HCT116 (cell line): ENCODE measurements at regions not wholly inside any gene's neighbourhood (a gene's known extent, or its start where the extent isn't known, plus 50 kb on each side); places are given as distances from the start of the nearest gene placed in this dataset.
A peak's percentile ranks its signal among the peaks of the same experiment; 100 is the strongest.
"Not testable (repeated sequence)": the region's sequence is repeated elsewhere in the genome, so short reads cannot be mapped to it uniquely, and the experiment has no call there.

Experiments used
- ATAC-seq: fragments of 200-7000 bp; cut with Tn5 transposase; 2 replicates; pipeline ENCODE4 v1.9.1; 2020; ENCODE audit warnings: mild to moderate bottlenecking, moderate library complexity
- BruUV-seq: library from RNA; stranded (reverse); fragments of 400-500 nt; replicated peaks from 2 replicates; lab custom pipeline; 2021; lab: Mats Ljungman, UMichigan
- CTCF ChIA-PET: fragments of 300-600 bp; sonication (Branson Sonifier 250); formaldehyde crosslinking; loops from one replicate; lab custom pipeline; 2021; ENCODE audit warnings: antibody characterized with exemption; lab: Charles Lee
- POLR2A ChIA-PET: fragments of 300-600, 350-600 bp; sonication (Branson Sonifier 250); formaldehyde crosslinking; loops from one replicate; lab custom pipeline; 2021; ENCODE audit warnings: antibody characterized with exemption; lab: Charles Lee
- RAD21 ChIA-PET, 2 experiments: fragments of 300-600 bp; sonication (Branson Sonifier 250); formaldehyde crosslinking; loops; one replicate each; lab custom pipeline; 2023; ENCODE audit warnings: low total read pairs in 2 of 2; ENCODE audit not compliant: uncharacterized antibody in 2 of 2, unreplicated experiment in 2 of 2, low non-redundant PET in 1 of 2; lab: Charles Lee
- DNase-seq: peaks from one replicate; pipeline ENCODE4 v3.0.0-alpha.2; 2010; ENCODE audit warnings: low read depth, low spot score
- H2AFZ ChIP-seq: fragments of 200-600 bp; shearing (Covaris generic), sonication (generic); 2 replicates; pipeline ENCODE4 v1.6.1; 2017; ENCODE audit warnings: low read depth, mixed run types, mixed read lengths, antibody characterized with exemption, low read length; ENCODE audit not compliant: poor library complexity, severe bottlenecking
- H3K27ac ChIP-seq: 2 replicates; pipeline ENCODE4 v1.5.1; 2012; ENCODE audit warnings: low read depth, low read length
- H3K27me3 ChIP-seq: fragments of 200-600 bp; sonication (generic); 2 replicates; pipeline ENCODE4 v1.6.1; 2016; ENCODE audit warnings: mixed run types, low read length, mixed read lengths; ENCODE audit not compliant: insufficient read depth
- H3K36me3 ChIP-seq, 2 experiments: fragments of 200-500 bp in 1 of 2; fragments of 200-600 bp in 1 of 2; sonication (Bioruptor generic) in 1 of 2; sonication (generic) in 1 of 2; 2 replicates each; pipeline versions ENCODE4 v1.5.1 to v1.6.1; 2014 to 2016; ENCODE audit warnings: low read length in 2 of 2, inconsistent platforms in 1 of 2, mixed read lengths in 1 of 2, mixed run types in 1 of 2; ENCODE audit not compliant: insufficient read depth in 2 of 2, control insufficient read depth in 1 of 2
- H3K4me1 ChIP-seq, 2 experiments: fragments of 200-600 bp in 1 of 2; sonication (generic) in 1 of 2; 2 replicates each; pipeline versions ENCODE4 v1.5.1 to v1.6.1; 2012 to 2017; ENCODE audit warnings: low read length in 2 of 2, inconsistent platforms in 1 of 2, mild to moderate bottlenecking in 1 of 2, mixed read lengths in 1 of 2, mixed run types in 1 of 2, moderate library complexity in 1 of 2; ENCODE audit not compliant: insufficient read depth in 2 of 2, control insufficient read depth in 1 of 2
- H3K4me2 ChIP-seq: fragments of 200-600 bp; sonication (generic); 2 replicates; pipeline ENCODE4 v1.6.1; 2017; ENCODE audit warnings: mixed run types, low read length, mixed read lengths
- H3K4me3 ChIP-seq, 2 experiments: fragments of 200-600 bp in 1 of 2; sonication (generic) in 1 of 2; replicated peaks in 1 of 2; 2 replicates each; pipeline ENCODE4 v1.5.1; 2011 to 2016; ENCODE audit warnings: low read length in 2 of 2, control low read depth in 1 of 2, low read depth in 1 of 2, mild to moderate bottlenecking in 1 of 2, mixed read lengths in 1 of 2, mixed run types in 1 of 2
- H3K79me2 ChIP-seq: fragments of 200-600 bp; sonication (generic); 2 replicates; pipeline ENCODE4 v1.6.1; 2017; ENCODE audit warnings: mild to moderate bottlenecking, mixed run types, low read length, moderate library complexity, mixed read lengths; ENCODE audit not compliant: insufficient read depth
- H3K9ac ChIP-seq: fragments of 200-600 bp; sonication (generic); 2 replicates; pipeline ENCODE4 v1.6.1; 2016; ENCODE audit warnings: low read length, mixed read lengths
- H3K9me2 ChIP-seq: fragments of 200-600 bp; sonication (generic), shearing (Covaris generic); 2 replicates; pipeline ENCODE4 v1.6.1; 2017; ENCODE audit warnings: mixed run types, mild to moderate bottlenecking, moderate library complexity; ENCODE audit not compliant: insufficient read depth
- H3K9me3 ChIP-seq, 2 experiments: fragments of 200-500 bp in 1 of 2; fragments of 200-600 bp in 1 of 2; sonication (Bioruptor generic) in 1 of 2; sonication (generic) in 1 of 2; 2 replicates each; pipeline ENCODE4 v1.6.1; 2014 to 2017; ENCODE audit warnings: low read length in 2 of 2, mixed read lengths in 2 of 2, inconsistent platforms in 1 of 2, low read depth in 1 of 2, mild to moderate bottlenecking in 1 of 2, mixed run types in 1 of 2, moderate library complexity in 1 of 2; ENCODE audit not compliant: control insufficient read depth in 1 of 2, insufficient read depth in 1 of 2
- H4K20me1 ChIP-seq: fragments of 200-600 bp; sonication (generic), shearing (Covaris generic); 2 replicates; pipeline ENCODE4 v1.6.1; 2017; ENCODE audit warnings: mixed run types, mild to moderate bottlenecking, moderate library complexity; ENCODE audit not compliant: insufficient read depth
- CBX3 ChIP-seq: IDR thresholded peaks from 2 replicates; pipeline ENCODE4 v1.6.1; 2012; ENCODE audit warnings: low read depth
- CEBPB ChIP-seq: IDR thresholded peaks from 2 replicates; pipeline ENCODE4 v1.6.1; 2012; ENCODE audit warnings: low read depth
- EGR1 ChIP-seq: IDR thresholded peaks from 2 replicates; pipeline ENCODE4 v1.6.1; 2012; ENCODE audit warnings: low read depth
- ELF1 ChIP-seq: IDR thresholded peaks from 2 replicates; pipeline ENCODE4 v1.6.1; 2012; ENCODE audit warnings: low read depth, borderline replicate concordance
- JUND ChIP-seq: IDR thresholded peaks from 2 replicates; pipeline ENCODE4 v1.6.1; 2012
- MAX ChIP-seq: IDR thresholded peaks from 2 replicates; pipeline ENCODE4 v1.6.1; 2012
- POLR2A ChIP-seq: IDR thresholded peaks from 2 replicates; pipeline ENCODE4 v1.7.0; 2011; ENCODE audit warnings: borderline replicate concordance; ENCODE audit not compliant: insufficient read depth, insufficient read length; ENCODE audit errors: extremely low read depth
- POLR2AphosphoS5 ChIP-seq: IDR thresholded peaks from 2 replicates; pipeline ENCODE4 v1.6.1; 2011; ENCODE audit warnings: mild to moderate bottlenecking, low read depth, low read length, moderate library complexity
- RAD21 ChIP-seq: IDR thresholded peaks from 2 replicates; pipeline ENCODE4 v1.6.1; 2012; ENCODE audit warnings: low read depth, mild to moderate bottlenecking
- SIN3A ChIP-seq: IDR thresholded peaks from 2 replicates; pipeline ENCODE4 v1.6.1; 2012; ENCODE audit warnings: low read depth
- SP1 ChIP-seq: IDR thresholded peaks from 2 replicates; pipeline ENCODE4 v1.6.1; 2012; ENCODE audit warnings: low read depth
- SRF ChIP-seq: IDR thresholded peaks from 2 replicates; pipeline ENCODE4 v1.6.1; 2012; ENCODE audit warnings: low read depth
- YY1 ChIP-seq: IDR thresholded peaks from 2 replicates; pipeline ENCODE4 v1.6.1; 2011; ENCODE audit warnings: low read length, low read depth, moderate library complexity, mild to moderate bottlenecking; ENCODE audit not compliant: insufficient replicate concordance; ENCODE audit errors: extremely low read depth
- ZBTB33 ChIP-seq: IDR thresholded peaks from 2 replicates; pipeline ENCODE4 v1.6.1; 2011; ENCODE audit warnings: mild to moderate bottlenecking, low read length, moderate library complexity; ENCODE audit not compliant: insufficient replicate concordance; ENCODE audit errors: extremely low read depth
- ZFX ChIP-seq: fragments of 450-650 bp; IDR thresholded peaks from 2 replicates; pipeline ENCODE4 v1.6.1; 2017
- intact Hi-C: fragments of 100-400 bp; cut with micrococcal nuclease; formaldehyde crosslinking; loops from 2 replicates; pipeline ENCODE4 v1.10.0; 2022

- H3K27ac ChIP-seq, H3K4me3 ChIP-seq, H3K9me3 ChIP-seq, H3K27me3 ChIP-seq, H3K79me2 ChIP-seq, ATAC-seq, POLR2A ChIA-PET, H3K9ac ChIP-seq, BruUV-seq, H2AFZ ChIP-seq, H4K20me1 ChIP-seq, DNase-seq, H3K9me2 ChIP-seq, intact Hi-C loops, H3K36me3 ChIP-seq, CTCF ChIA-PET, RAD21 ChIA-PET, H3K4me2 ChIP-seq: not testable (repeated sequence)
- H3K4me1 ChIP-seq: peaks cover 4 to 12% of the 10 kb centered on the region in 2 experiments; a peak in 2 of 4 replicates
Measured at GRCh38 chr1:146381196-146381595, 152.4 kb upstream of the NOTCH2NLA start.

- BruUV-seq: TSS peak; percentile 99
- H3K36me3 ChIP-seq, H3K9me2 ChIP-seq, intact Hi-C loops, H3K9me3 ChIP-seq, H2AFZ ChIP-seq, H3K4me3 ChIP-seq, RAD21 ChIA-PET, H3K79me2 ChIP-seq, H3K27me3 ChIP-seq, CTCF ChIA-PET, H4K20me1 ChIP-seq: not testable (repeated sequence)
- POLR2A ChIA-PET: interaction anchor here (1.0 to 3.9 kb wide), 5 partner anchors 9 to 1887 kb away, joined by 3 to 123 read pairs (median 5); no protein-coding TSS in a partner anchor
- Histone ChIP-seq H3K9ac (peak overlapping the region; percentile 61), H3K4me2 (peak overlapping the region; percentile 58), H3K27ac (peak overlapping the region; percentile 78), H3K4me1 (peaks cover 4 to 12% of the 10 kb centered on the region in 2 experiments; a peak in 2 of 4 replicates)
- peak; percentile 88 for ATAC-seq
- TF ChIP-seq MAX: peak; percentile 56
- peak; percentile 77 for TF ChIP-seq JUND
- TF ChIP-seq YY1: peak; percentile 55
- peak; percentile 76 for TF ChIP-seq SP1
- peak; percentile 100 for TF ChIP-seq POLR2A
- TF ChIP-seq CEBPB: peak; percentile 66; the same call in 1 of the 2 replicates
- peak; percentile 29; the same call in 1 of the 2 replicates for TF ChIP-seq ZFX
- peak; percentile 93 for TF ChIP-seq CBX3
- TF ChIP-seq ZBTB33: peak; percentile 88
- peak; percentile 98 for TF ChIP-seq POLR2AphosphoS5
- peak; percentile 15; the same call in 1 of the 2 replicates for TF ChIP-seq ELF1
- peak; percentile 25; the same call in 1 of the 2 replicates for TF ChIP-seq RAD21
- TF ChIP-seq SIN3A: peak; percentile 99
- TF ChIP-seq EGR1: 0 out of 2 replicates have a peak, but pooled peaks have one; percentile 40
- TF ChIP-seq SRF: peak; percentile 77
- DNase-seq: peak; percentile 97
Measured at GRCh38 chr1:146376708-146377496, 148.1 kb upstream of the NOTCH2NLA start.
